ENCODE measurements at regions not wholly inside any gene's neighbourhood (a gene's known extent, or its start where the extent isn't known, plus 50 kb on each side); places are given as distances from the start of the nearest gene placed in this dataset.

GRCh38 chr5:171647043-171647903 is 138.3 kb upstream of the SMIM23 start:
- ChIA-PET POLR2A (ENCODE audit: partially characterized antibody) (interaction anchor here (0.6 kb wide), 1 partner anchor 23 kb away, joined by 3 read pairs; no protein-coding TSS in a partner anchor), CTCF (ENCODE audit: partially characterized antibody) (interaction anchor here (0.6 to 3.3 kb wide), 12 partner anchors 10 to 412 kb away, joined by 3 to 15 read pairs (median 3); partner anchors contain the start of gene FGF18)
- Histone ChIP-seq H2BK20ac (ENCODE audit: low read length) (0 out of 2 replicates have a peak overlapping the region, but pooled peaks have one; percentile 21), H3K4ac (replicated peaks; ENCODE audit: insufficient read length, low read depth, low read length) (no peak overlapping the region), H2BK12ac (ENCODE audit: low read depth, low read length) (0 out of 2 replicates have a peak overlapping the region, but pooled peaks have one; percentile 20), H2AK5ac (ENCODE audit: low read depth, low read length) (no peak overlapping the region), H2AFZ (ENCODE audit: low read length) (peak overlapping the region; percentile 85), H3K56ac (replicated peaks; ENCODE audit: insufficient read length, low read depth, low read length) (no peak overlapping the region), H2BK120ac (replicated peaks; ENCODE audit: low read depth, low read length) (no peak overlapping the region), H2BK5ac (ENCODE audit: low read depth, low read length) (no peak overlapping the region), H3K23me2 (ENCODE audit: low read depth, low read length) (peaks cover 2% of the 10 kb centered on the region; the same call in 1 of the 2 replicates), H3K4me2 (ENCODE audit: insufficient read depth in 1 of 2, low read depth in 2 of 2, low read length in 2 of 2) (no peak overlapping the region), H3K4me3 (ENCODE audit: extremely low read depth in 1 of 4, insufficient read depth in 2 of 4, low read depth in 3 of 4, low read length in 4 of 4) (no peak overlapping the region), H3K79me2 (ENCODE audit: control insufficient read depth in 1 of 2, insufficient read depth in 2 of 2, low read length in 2 of 2) (no peaks in the 10 kb centered on the region), H3K18ac (ENCODE audit: extremely low read depth, low read length) (no peak overlapping the region), H4K91ac (replicated peaks; ENCODE audit: insufficient read length, low read length) (no peak overlapping the region), H3K9me3 (ENCODE audit: insufficient read depth in 2 of 2, low read depth in 1 of 2, low read length in 1 of 2) (no peaks in the 10 kb centered on the region), H3K36me3 (ENCODE audit: control insufficient read depth in 2 of 4, insufficient read depth in 4 of 4, low read length in 3 of 4) (no peaks in the 10 kb centered on the region), H2BK15ac (ENCODE audit: low read length) (no peak overlapping the region), H4K20me1 (replicated peaks in 1 of 2; ENCODE audit: control insufficient read depth in 1 of 2, insufficient read depth in 2 of 2, low read length in 2 of 2) (no peaks in the 10 kb centered on the region), H3K9ac (replicated peaks in 1 of 4; ENCODE audit: extremely low read depth in 1 of 4, low read depth in 3 of 4, low read length in 3 of 4) (no peak overlapping the region), H4K8ac (ENCODE audit: extremely low read depth, insufficient read depth, low read length) (no peak overlapping the region), H3K79me1 (ENCODE audit: low read depth, low read length) (no peaks in the 10 kb centered on the region), H3K23ac (ENCODE audit: insufficient read length) (no peak overlapping the region), H3K4me1 (replicated peaks in 1 of 4; ENCODE audit: control insufficient read depth in 3 of 4, insufficient read depth in 4 of 4, low read length in 3 of 4) (peaks cover 0 to 8% (median 4%) of the 10 kb centered on the region in 4 experiments; a peak in 4 of 7 replicates), H3K14ac (ENCODE audit: insufficient read length) (no peak overlapping the region), H3K27me3 (replicated peaks in 1 of 4; ENCODE audit: control insufficient read depth in 3 of 4, extremely low read depth in 1 of 4, insufficient read depth in 3 of 4, low read length in 3 of 4) (no peaks in the 10 kb centered on the region; a peak in 1 of 7 replicates), H3K27ac (ENCODE audit: low read depth, low read length) (no peak overlapping the region), H4K5ac (ENCODE audit: insufficient read length, low read depth, low read length) (no peak overlapping the region)
- WGBS, 2 experiments (ENCODE audit: extremely low coverage in 1 of 2, insufficient coverage in 1 of 2, insufficient read length in 1 of 2, insufficient replicate concordance in 2 of 2, low coverage in 1 of 2, low lambda C conversion rate in 2 of 2, missing lambda C conversion rate in 1 of 2) = 78% methylated on average over 15 of the region's 15 CpGs; no CpG with 5 or more reads in 1 of the 2 experiments
- FAIRE-seq (no peak), DNase-seq (ENCODE audit: low read depth in 1 of 2, low spot score in 2 of 2) (no peak)
- TF ChIP-seq SIRT6 (IDR thresholded peaks at IDR 0.05; ENCODE audit: low read length) = no peak
- no peak for TF ChIP-seq POLR2A (IDR thresholded peaks at IDR 0.05; ENCODE audit: control extremely low read depth in 1 of 2, low read depth in 2 of 2, low read length in 2 of 2)
- no peak for TF ChIP-seq KDM5A (IDR thresholded peaks at IDR 0.05; ENCODE audit: low read length)
- no peak for TF ChIP-seq SP4 (IDR thresholded peaks at IDR 0.05; ENCODE audit: low read length)
- TF ChIP-seq JUND (IDR thresholded peaks at IDR 0.05; ENCODE audit: low read length) = 0 out of 2 replicates have a peak, but pooled peaks have one; percentile 21

Measured in H1 (cell line).